WI38 (cell line): ENCODE measurements at regions not wholly inside any gene's neighbourhood (a gene's known extent, or its start where the extent isn't known, plus 50 kb on each side); places are given as distances from the start of the nearest gene placed in this dataset.
"Not testable (repeated sequence)": the region's sequence is repeated elsewhere in the genome, so short reads cannot be mapped to it uniquely, and the experiment has no call there.

Experiments
- H3K4me3 ChIP-seq: 2 replicates; pipeline ENCODE4 v1.5.1; 2011; ENCODE audit warnings: low read depth, mild to moderate bottlenecking, control low read depth, low read length
- CTCF ChIP-seq: IDR thresholded peaks from 2 replicates; pipeline ENCODE4 v1.5.1; 2012; ENCODE audit warnings: low read depth, mild to moderate bottlenecking, control low read depth, low read length

DNA sequence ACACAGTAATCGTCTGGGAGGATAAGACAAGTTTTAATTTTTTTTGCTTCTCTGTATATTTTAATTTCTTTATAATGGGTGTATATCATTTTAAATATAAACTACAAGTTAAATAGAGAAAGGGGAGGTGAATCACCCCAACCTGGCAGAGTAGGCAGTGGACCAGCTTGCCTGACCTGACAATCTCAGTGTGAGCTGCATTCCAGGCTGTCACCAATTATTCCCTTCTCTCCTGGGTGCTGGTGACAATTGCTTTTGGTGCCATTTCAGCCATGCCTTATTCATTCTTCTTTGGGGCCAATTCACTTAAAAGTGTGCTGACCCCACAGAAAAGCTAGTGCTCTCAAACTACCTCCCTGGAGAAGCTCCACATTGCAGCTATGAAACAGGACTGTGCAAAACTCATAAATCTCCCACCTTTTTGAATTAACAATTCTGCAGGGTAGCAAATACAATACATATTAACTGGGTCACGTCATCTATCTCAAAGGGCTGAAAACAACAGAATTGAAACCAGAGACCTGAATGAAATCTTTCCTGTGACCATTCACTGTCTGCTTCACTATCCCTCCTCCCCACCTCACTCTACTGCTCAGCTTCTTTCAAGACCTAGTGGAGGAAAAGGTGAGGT, 359.0 kb downstream of the HS3ST1 start:
- no peak overlapping the region for H3K4me3 ChIP-seq
- TF ChIP-seq CTCF: no peak

DNA sequence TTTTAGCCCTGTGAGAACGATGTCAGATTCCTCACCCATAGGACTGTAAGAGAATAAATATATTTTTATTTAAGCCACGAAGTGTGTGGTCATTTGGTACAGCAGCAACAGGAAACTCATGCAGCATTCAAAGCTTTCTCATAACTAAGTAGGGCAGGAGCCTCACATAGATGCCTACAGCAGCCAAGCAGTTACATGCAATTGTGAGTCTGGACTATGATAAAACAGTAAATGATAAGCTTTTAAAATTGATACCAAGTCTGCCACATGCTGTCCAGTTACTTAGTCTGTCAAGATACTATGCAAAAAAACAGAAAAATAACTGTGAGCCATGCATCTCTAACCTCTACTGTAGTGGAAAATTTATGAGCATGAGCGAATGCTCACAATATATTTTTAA, 359.6 kb downstream of the HS3ST1 start:
- no peak for TF ChIP-seq CTCF
- no peak overlapping the region for H3K4me3 ChIP-seq

GRCh38 chr4:11066584-11066983, 362.1 kb downstream of the HS3ST1 start:
- not testable (repeated sequence) for H3K4me3 ChIP-seq

- not testable (repeated sequence) for H3K4me3 ChIP-seq
Observed at GRCh38 chr4:11060637-11061036, 368.1 kb downstream of the HS3ST1 start.

GRCh38 chr4:11054937-11055336, 370.4 kb upstream of the CLNK start:
- not testable (repeated sequence) for H3K4me3 ChIP-seq

DNA sequence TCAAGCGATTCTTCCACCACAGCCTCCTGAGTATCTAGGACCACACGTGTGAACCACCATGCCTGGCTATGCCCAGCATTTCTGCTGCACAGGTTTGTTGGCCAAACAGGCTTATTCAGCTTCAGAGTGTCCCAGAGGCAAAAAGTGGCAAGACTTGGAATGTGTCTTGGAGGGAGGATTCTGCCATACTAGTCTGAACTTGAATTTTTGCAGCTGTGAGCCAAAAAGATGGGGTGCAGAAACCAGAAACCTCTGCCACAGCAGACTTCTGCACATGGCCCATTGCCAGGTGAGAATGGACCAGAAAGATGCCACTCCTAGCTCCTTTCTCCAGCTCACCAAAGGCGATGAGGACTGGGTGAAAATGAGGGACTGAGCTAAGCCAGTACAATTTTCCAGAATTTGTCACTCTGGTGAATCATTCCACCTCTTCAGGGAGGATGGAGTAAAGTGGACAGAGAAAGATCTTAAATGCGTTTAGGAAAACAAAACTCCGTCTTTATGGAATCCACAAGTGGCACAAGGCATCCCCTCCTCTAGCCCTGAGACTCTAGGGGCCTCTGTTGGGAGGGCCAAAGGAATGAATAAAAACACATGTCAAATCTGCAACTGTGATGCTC, 369.1 kb upstream of the CLNK start:
- no peak overlapping the region for H3K4me3 ChIP-seq
- TF ChIP-seq CTCF: no peak

GRCh38 chr4:11051181-11051580, 366.6 kb upstream of the CLNK start:
- no peak for TF ChIP-seq CTCF
- no peak overlapping the region for H3K4me3 ChIP-seq

DNA sequence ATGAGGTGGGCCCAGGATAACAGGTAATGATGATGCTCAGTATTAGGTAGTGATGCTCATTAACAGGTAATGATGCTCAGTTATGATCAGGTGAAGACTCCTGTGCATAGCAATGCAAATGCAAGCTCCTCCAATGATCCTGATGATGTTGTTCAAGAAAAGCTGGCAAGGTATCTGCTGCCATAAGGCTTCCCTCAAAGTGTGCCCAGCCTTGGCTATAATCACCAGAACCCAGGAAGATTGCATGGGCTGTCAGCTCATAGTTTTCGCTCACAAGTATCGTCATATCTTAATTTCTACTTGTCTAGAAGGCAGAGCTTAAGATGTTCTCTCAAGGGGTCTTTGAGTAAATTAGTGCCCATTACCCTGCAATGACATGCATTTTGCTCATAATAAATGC, 366.2 kb upstream of the CLNK start:
- H3K4me3 ChIP-seq: no peak overlapping the region
- TF ChIP-seq CTCF: no peak

GRCh38 chr4:11049001-11049400, 364.4 kb upstream of the CLNK start:
- TF ChIP-seq CTCF: no peak
- no peak overlapping the region for H3K4me3 ChIP-seq
